ENCODE measurements at regions not wholly inside any gene's neighbourhood (a gene's known extent, or its start where the extent isn't known, plus 50 kb on each side); places are given as distances from the start of the nearest gene placed in this dataset.
A peak's percentile ranks its signal among the peaks of the same experiment; 100 is the strongest.

- H3K36me3 Mint-ChIP-seq (ENCODE audit: low read depth): peaks cover 11% of the 10 kb centered on the region
- peaks cover 42% of the 10 kb centered on the region for H3K4me1 Mint-ChIP-seq
Measured at GRCh38 chr3:72427624-72428023, 420.6 kb downstream of the SHQ1 start.

GRCh38 chr3:72426618-72427397, 421.4 kb downstream of the SHQ1 start:
- no peaks in the 10 kb centered on the region for H3K27me3 ChIP-seq (ENCODE audit: control insufficient read depth, insufficient read depth, low read length, poor library complexity, severe bottlenecking)
- H3K9me3 ChIP-seq (ENCODE audit: control insufficient read depth, low read length): peaks cover 15% of the 10 kb centered on the region
- DNase-seq: no peak
- H3K4me3 ChIP-seq (ENCODE audit: low read length): peak overlapping the region; percentile 46
- H3K36me3 ChIP-seq (ENCODE audit: control insufficient read depth, insufficient read depth, low read length): no peaks in the 10 kb centered on the region
- peaks cover 17% of the 10 kb centered on the region for H3K9me3 Mint-ChIP-seq
- peaks cover 39% of the 10 kb centered on the region for H3K4me1 Mint-ChIP-seq
- WGBS, 2 experiments (ENCODE audit: insufficient coverage in 1 of 2, insufficient read length in 1 of 2): 85 to 100% methylated on average over 1 to 2 of the region's 2 CpGs
- H3K36me3 Mint-ChIP-seq (ENCODE audit: low read depth): peaks cover 19% of the 10 kb centered on the region
- no peak overlapping the region for H3K27ac ChIP-seq (ENCODE audit: low read depth, low read length)
- TF ChIP-seq CTCF (conservative IDR thresholded peaks at IDR 0.05): no peak
- H3K27ac Mint-ChIP-seq: no peak overlapping the region
- H3K4me1 ChIP-seq (ENCODE audit: control insufficient read depth, insufficient read depth, low read length): peaks cover 15% of the 10 kb centered on the region
- H3K9ac ChIP-seq (ENCODE audit: extremely low read depth, low read length, poor library complexity, severe bottlenecking): no peak overlapping the region
- H3K4me3 Mint-ChIP-seq: peak overlapping the region; percentile 20
- H3K27me3 Mint-ChIP-seq (ENCODE audit: insufficient read depth): no peaks in the 10 kb centered on the region

More at GRCh38 chr3:72427624-72428023, 420.6 kb downstream of the SHQ1 start:
- TF ChIP-seq CTCF (conservative IDR thresholded peaks at IDR 0.05): no peak
- WGBS, 2 experiments (ENCODE audit: insufficient coverage in 1 of 2, insufficient read length in 1 of 2): 90 to 99% methylated on average over 5 of the region's 6 CpGs
- H3K27ac Mint-ChIP-seq: no peak overlapping the region
- H3K4me3 ChIP-seq (ENCODE audit: low read length): peak overlapping the region; percentile 7
- no peak for DNase-seq
- H3K36me3 ChIP-seq (ENCODE audit: control insufficient read depth, insufficient read depth, low read length): no peaks in the 10 kb centered on the region
- H3K9me3 Mint-ChIP-seq: peaks cover 9% of the 10 kb centered on the region
- H3K4me3 Mint-ChIP-seq: no peak overlapping the region
- H3K4me1 ChIP-seq (ENCODE audit: control insufficient read depth, insufficient read depth, low read length): peaks cover 15% of the 10 kb centered on the region
- H3K9me3 ChIP-seq (ENCODE audit: control insufficient read depth, low read length): peaks cover 7% of the 10 kb centered on the region
- H3K27ac ChIP-seq (ENCODE audit: low read depth, low read length): no peak overlapping the region
- no peak overlapping the region for H3K9ac ChIP-seq (ENCODE audit: extremely low read depth, low read length, poor library complexity, severe bottlenecking)
- H3K27me3 ChIP-seq (ENCODE audit: control insufficient read depth, insufficient read depth, low read length, poor library complexity, severe bottlenecking): no peaks in the 10 kb centered on the region
- no peaks in the 10 kb centered on the region for H3K27me3 Mint-ChIP-seq (ENCODE audit: insufficient read depth)

GRCh38 chr3:72423643-72424042, 424.6 kb downstream of the SHQ1 start:
- H3K4me3 Mint-ChIP-seq: no peak overlapping the region
- Histone ChIP-seq H3K27me3 (ENCODE audit: control insufficient read depth, insufficient read depth, low read length, poor library complexity, severe bottlenecking) (no peaks in the 10 kb centered on the region), H3K4me1 (ENCODE audit: control insufficient read depth, insufficient read depth, low read length) (peaks cover 11% of the 10 kb centered on the region), H3K36me3 (ENCODE audit: control insufficient read depth, insufficient read depth, low read length) (no peaks in the 10 kb centered on the region), H3K4me3 (ENCODE audit: low read length) (no peak overlapping the region), H3K9me3 (ENCODE audit: control insufficient read depth, low read length) (peaks cover 28% of the 10 kb centered on the region), H3K27ac (ENCODE audit: low read depth, low read length) (no peak overlapping the region), H3K9ac (ENCODE audit: extremely low read depth, low read length, poor library complexity, severe bottlenecking) (no peak overlapping the region)
- H3K27ac Mint-ChIP-seq: no peak overlapping the region
- no peak for TF ChIP-seq CTCF (conservative IDR thresholded peaks at IDR 0.05)
- DNase-seq: no peak
- H3K27me3 Mint-ChIP-seq (ENCODE audit: insufficient read depth): no peaks in the 10 kb centered on the region
- H3K4me1 Mint-ChIP-seq: peaks cover 39% of the 10 kb centered on the region
- 97 to 100% methylated on average over 3 of the region's 3 CpGs for WGBS, 2 experiments (ENCODE audit: insufficient coverage in 1 of 2, insufficient read length in 1 of 2)
- peaks cover 31% of the 10 kb centered on the region for H3K36me3 Mint-ChIP-seq (ENCODE audit: low read depth)
- peaks cover 28% of the 10 kb centered on the region for H3K9me3 Mint-ChIP-seq
